Muscle of leg (tissue), 3 donors: ENCODE measurements at regions not wholly inside any gene's neighbourhood (a gene's known extent, or its start where the extent isn't known, plus 50 kb on each side); places are given as distances from the start of the nearest gene placed in this dataset.

ENCODE experiments used
- DNase-seq: peaks from one replicate; pipeline ENCODE4 v3.0.0; 2013
- H3K27ac ChIP-seq: one replicate; pipeline ENCODE4 v1.5.1; 2013; ENCODE audit warnings: mild to moderate bottlenecking, low read length, control low read depth
- H3K27me3 ChIP-seq: one replicate; pipeline ENCODE4 v1.6.1; 2013; ENCODE audit warnings: low read length; ENCODE audit not compliant: control insufficient read depth, insufficient read depth
- H3K36me3 ChIP-seq: one replicate; pipeline ENCODE4 v1.6.1; 2013; ENCODE audit warnings: low read length; ENCODE audit not compliant: control insufficient read depth, insufficient read depth
- H3K4me1 ChIP-seq: one replicate; pipeline ENCODE4 v1.6.1; 2013; ENCODE audit warnings: low read length; ENCODE audit not compliant: control insufficient read depth, insufficient read depth
- H3K4me3 ChIP-seq: one replicate; pipeline ENCODE4 v1.5.1; 2013; ENCODE audit warnings: low read length, control low read depth
- H3K9me3 ChIP-seq: replicated peaks from 2 replicates; pipeline ENCODE4 v1.6.1; 2013; ENCODE audit warnings: low read depth, low read length; ENCODE audit not compliant: control insufficient read depth
- WGBS: methylation state at CpG from one replicate; pipeline ENCODE4 v1.1.5; 2013; ENCODE audit warnings: missing lambda C conversion rate; ENCODE audit not compliant: insufficient coverage; 5-methylcytosine and 5-hydroxymethylcytosine counted together

DNA sequence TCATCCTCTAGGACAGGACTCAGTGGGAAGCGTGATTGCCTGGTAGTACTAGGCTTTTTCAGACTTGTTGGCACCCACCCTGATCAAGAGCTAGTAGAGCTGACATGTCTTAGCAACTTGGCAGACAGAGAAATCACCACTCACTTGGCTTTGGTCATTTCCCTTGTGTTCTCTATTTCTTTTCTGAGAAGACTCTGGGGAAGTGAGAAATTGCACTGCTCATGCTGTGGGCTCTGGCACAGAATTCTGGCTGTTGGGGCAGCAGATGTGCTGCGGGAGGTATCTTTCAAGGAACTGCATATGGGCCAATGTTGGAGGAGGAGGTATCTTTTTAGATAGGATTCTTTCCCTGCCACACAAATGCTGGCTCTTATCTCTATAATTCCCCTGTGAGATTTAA is 529.1 kb upstream of the MEX3C start:
- no peak for DNase-seq

DNA sequence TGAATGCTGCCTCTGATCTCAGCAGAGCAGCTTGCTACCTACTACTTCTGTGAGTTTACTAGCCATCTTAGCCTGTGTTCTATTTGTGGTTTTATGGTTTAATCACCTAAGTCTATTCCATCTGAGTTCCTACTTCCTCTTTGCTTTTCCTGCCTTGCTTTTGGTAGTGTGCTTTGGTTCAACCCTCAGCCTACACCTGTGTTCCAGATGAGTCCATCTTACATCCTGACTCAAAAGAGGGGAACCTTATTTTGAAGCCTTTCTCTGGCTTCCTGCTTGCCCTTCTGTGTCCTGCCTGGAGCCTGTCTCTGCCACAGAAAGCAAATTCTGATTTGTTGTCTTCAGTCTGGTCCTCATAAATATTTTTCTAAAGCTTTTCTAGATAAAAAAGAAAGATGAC is 530.3 kb upstream of the MEX3C start:
- no peaks in the 10 kb centered on the region for H3K9me3 ChIP-seq
- no peak overlapping the region for H3K27ac ChIP-seq
- no peaks in the 10 kb centered on the region for H3K27me3 ChIP-seq
- H3K36me3 ChIP-seq, result no peaks in the 10 kb centered on the region
- no peak for DNase-seq
- no peak overlapping the region for H3K4me3 ChIP-seq
- H3K4me1 ChIP-seq, result no peaks in the 10 kb centered on the region

More for the DNA sequence above, 529.1 kb upstream of the MEX3C start:
- Histone ChIP-seq H3K4me1 (no peaks in the 10 kb centered on the region), H3K4me3 (no peak overlapping the region), H3K36me3 (no peaks in the 10 kb centered on the region), H3K9me3 (no peaks in the 10 kb centered on the region), H3K27ac (no peak overlapping the region), H3K27me3 (no peaks in the 10 kb centered on the region)
- 67% methylated on average over 1 of the region's 2 CpGs for WGBS

DNA sequence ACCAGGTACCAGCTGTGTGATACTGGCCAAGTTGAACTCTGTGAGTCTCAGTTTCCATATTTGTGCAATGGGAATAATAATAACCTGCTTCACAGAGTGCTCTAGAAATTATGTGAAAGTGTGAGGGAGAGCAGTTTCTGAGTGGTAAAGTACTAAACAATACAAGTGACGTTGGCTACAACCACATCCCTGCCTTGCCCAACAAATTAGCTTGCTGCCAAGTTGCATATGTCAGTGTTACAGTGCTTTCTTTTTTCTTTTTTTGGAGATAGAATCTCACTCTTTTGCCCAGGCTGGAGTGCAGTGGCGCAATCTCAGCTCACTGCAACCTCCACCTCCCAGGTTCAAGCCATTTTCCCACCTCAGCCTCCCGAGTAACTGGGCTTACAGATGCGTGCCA is 533.6 kb upstream of the MEX3C start:
- WGBS, result 79% methylated on average over 2 of the region's 4 CpGs
- Histone ChIP-seq H3K27me3 (no peaks in the 10 kb centered on the region), H3K36me3 (no peaks in the 10 kb centered on the region), H3K9me3 (no peaks in the 10 kb centered on the region), H3K4me3 (no peak overlapping the region), H3K4me1 (no peaks in the 10 kb centered on the region), H3K27ac (no peak overlapping the region)
- no peak for DNase-seq

DNA sequence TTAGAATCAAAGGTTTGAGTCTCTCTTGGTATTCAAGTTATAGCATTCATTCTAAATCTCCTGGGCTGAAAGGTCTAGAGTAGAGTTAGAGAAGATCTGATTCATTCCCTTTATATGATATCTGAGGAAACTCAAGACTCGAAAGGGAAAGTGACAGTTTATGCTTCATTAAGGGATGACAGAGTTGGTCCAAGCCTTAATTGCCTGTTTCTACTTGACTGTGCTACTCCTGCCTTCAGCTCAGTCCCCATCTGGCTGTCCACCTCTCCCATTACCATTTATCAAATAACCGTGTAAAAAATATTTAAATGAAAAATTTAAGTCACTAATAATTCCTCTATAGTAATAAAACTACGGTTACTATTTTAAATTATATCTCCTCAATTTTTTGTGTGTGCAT is 537.1 kb upstream of the MEX3C start:
- H3K27ac ChIP-seq, result no peak overlapping the region
- no CpG with 5 or more reads among the region's 3 CpGs for WGBS
- H3K9me3 ChIP-seq, result no peaks in the 10 kb centered on the region
- DNase-seq, result no peak
- H3K4me3 ChIP-seq, result no peak overlapping the region
- H3K27me3 ChIP-seq, result no peaks in the 10 kb centered on the region
- H3K4me1 ChIP-seq, result no peaks in the 10 kb centered on the region
- H3K36me3 ChIP-seq, result no peaks in the 10 kb centered on the region

- no peak for DNase-seq
- H3K27ac ChIP-seq, result no peak overlapping the region
- no peaks in the 10 kb centered on the region for H3K36me3 ChIP-seq
- H3K9me3 ChIP-seq, result no peaks in the 10 kb centered on the region
- no peaks in the 10 kb centered on the region for H3K27me3 ChIP-seq
- H3K4me1 ChIP-seq, result no peaks in the 10 kb centered on the region
- H3K4me3 ChIP-seq, result no peak overlapping the region
- no CpG with 5 or more reads among the region's 2 CpGs for WGBS
Measured at GRCh38 chr18:51739044-51739666, 541.7 kb upstream of the MEX3C start.

GRCh38 chr18:51751901-51752300 is 554.4 kb upstream of the MEX3C start:
- 73% methylated on average over 3 of the region's 4 CpGs for WGBS
- Histone ChIP-seq H3K36me3 (no peaks in the 10 kb centered on the region), H3K9me3 (no peaks in the 10 kb centered on the region), H3K4me1 (no peaks in the 10 kb centered on the region), H3K27ac (no peak overlapping the region), H3K27me3 (no peaks in the 10 kb centered on the region), H3K4me3 (no peak overlapping the region)
- DNase-seq, result no peak

GRCh38 chr18:51753365-51754057 is 556.0 kb upstream of the MEX3C start:
- Histone ChIP-seq H3K27ac (no peak overlapping the region), H3K4me3 (no peak overlapping the region), H3K9me3 (no peaks in the 10 kb centered on the region), H3K27me3 (no peaks in the 10 kb centered on the region), H3K4me1 (no peaks in the 10 kb centered on the region), H3K36me3 (no peaks in the 10 kb centered on the region)
- WGBS, result 71% methylated on average over 1 of the region's 5 CpGs
- no peak for DNase-seq

- H3K27ac ChIP-seq, result no peak overlapping the region
- H3K4me3 ChIP-seq, result no peak overlapping the region
- no peaks in the 10 kb centered on the region for H3K4me1 ChIP-seq
- H3K9me3 ChIP-seq, result no peaks in the 10 kb centered on the region
- no peak for DNase-seq
- H3K36me3 ChIP-seq, result no peaks in the 10 kb centered on the region
- H3K27me3 ChIP-seq, result no peaks in the 10 kb centered on the region
- WGBS, result no CpG with 5 or more reads among the region's 4 CpGs
Measured at GRCh38 chr18:51754566-51754965, 557.1 kb upstream of the MEX3C start.

- DNase-seq, result no peak
- no peak overlapping the region for H3K27ac ChIP-seq
- no peaks in the 10 kb centered on the region for H3K9me3 ChIP-seq
- 49% methylated on average over 3 of the region's 5 CpGs for WGBS
- no peaks in the 10 kb centered on the region for H3K4me1 ChIP-seq
- no peaks in the 10 kb centered on the region for H3K27me3 ChIP-seq
- no peak overlapping the region for H3K4me3 ChIP-seq
- H3K36me3 ChIP-seq, result no peaks in the 10 kb centered on the region
Measured at GRCh38 chr18:51757255-51757924, 559.9 kb upstream of the MEX3C start.

- Histone ChIP-seq H3K36me3 (no peaks in the 10 kb centered on the region), H3K4me3 (no peak overlapping the region), H3K27me3 (no peaks in the 10 kb centered on the region), H3K27ac (no peak overlapping the region), H3K9me3 (no peaks in the 10 kb centered on the region), H3K4me1 (no peaks in the 10 kb centered on the region)
- no peak for DNase-seq
- no CpG with 5 or more reads among the region's 1 CpG for WGBS
Measured at GRCh38 chr18:51762373-51762772, 564.9 kb upstream of the MEX3C start.
